Activated CD4-positive, alpha-beta T cell treated with anti-CD3 and anti-CD28 coated beads, Interleukin-2, amount 50 U/mL, for 24 hours (primary cell): ENCODE measurements at regions not wholly inside any gene's neighbourhood (a gene's known extent, or its start where the extent isn't known, plus 50 kb on each side); places are given as distances from the start of the nearest gene placed in this dataset.

Source experiments
- DNase-seq, 2 donors: peaks; one replicate each; pipeline ENCODE4 v3.0.0-alpha.2; 2020; ENCODE audit warnings: low read depth in 1 of 2, low spot score in 1 of 2

DNA sequence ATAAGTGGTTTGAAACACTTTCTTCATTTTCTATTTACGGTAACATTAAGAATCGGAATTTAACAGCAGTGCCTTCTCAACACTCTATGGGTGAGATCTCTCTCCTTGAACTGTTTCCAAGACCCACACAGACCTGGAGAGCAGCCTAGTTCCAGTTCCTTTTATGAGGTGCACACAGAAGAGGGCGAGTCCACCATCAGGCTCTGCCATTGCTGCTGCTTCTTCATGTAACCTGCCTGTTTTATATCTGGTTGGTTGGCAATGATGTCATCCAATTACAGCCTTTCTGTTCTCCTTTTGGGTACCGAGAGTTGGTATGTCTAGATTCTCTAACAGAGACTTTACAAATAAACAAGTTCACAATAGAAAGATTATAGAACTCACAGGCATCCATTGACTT is 225.7 kb downstream of the UTP18 start:
- no peak for DNase-seq

DNA sequence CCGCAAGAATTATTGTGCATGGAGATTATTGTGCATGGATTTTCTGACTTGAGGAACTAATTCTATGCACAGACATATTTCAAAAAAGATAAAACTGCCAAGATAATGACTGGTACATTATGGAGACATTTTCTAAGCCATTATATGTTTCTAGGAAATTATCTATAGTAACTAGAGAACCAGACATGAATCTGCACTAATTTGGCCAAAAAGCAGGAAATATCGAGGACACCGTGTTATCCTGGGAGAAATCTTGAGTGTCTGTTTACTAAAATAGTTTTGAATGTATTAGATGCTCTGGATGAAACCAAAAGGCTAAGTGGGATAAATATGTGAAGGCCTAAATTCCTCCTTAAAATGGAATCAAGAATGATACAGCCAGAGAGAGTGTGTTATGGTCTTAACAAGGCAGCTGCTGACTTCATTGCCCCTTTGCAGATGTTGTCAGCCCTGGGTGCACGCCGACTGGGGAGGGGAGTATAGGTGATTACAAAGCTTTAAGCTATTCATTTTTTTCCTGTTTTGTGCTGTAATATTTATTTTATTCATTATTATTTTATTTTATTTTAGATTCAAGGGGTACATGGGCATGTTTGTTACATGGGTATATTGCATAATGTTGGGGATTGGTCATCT is 226.7 kb downstream of the UTP18 start:
- no peak for DNase-seq

- peak in 1 of 2 donors; percentile 19 for DNase-seq
Observed at GRCh38 chr17:51487947-51488346, 227.6 kb downstream of the UTP18 start.

GRCh38 chr17:51491416-51491815 is 231.1 kb downstream of the UTP18 start:
- DNase-seq = no peak

GRCh38 chr17:51493206-51493605 is 232.9 kb downstream of the UTP18 start:
- DNase-seq = no peak

DNA sequence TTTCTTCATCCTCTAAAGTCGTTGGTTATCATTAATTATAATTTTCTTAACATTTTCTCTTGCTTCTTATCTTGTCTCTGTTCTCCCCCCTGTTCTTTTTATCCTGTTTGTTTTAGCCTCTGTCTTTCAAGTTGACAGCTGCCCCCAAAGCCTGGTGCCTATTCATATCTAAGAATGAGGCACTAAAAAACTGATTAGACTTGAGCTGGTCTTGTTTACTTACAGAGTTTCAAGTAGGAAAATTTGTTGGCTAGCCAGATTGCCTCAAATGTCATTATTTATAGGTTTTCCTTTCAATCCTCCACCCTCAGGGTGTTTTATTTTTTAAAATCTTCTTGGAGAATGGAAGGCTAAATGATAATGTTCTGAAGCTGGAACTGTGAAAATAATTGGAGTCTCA is 236.0 kb downstream of the UTP18 start:
- no peak for DNase-seq

- no peak for DNase-seq
Observed at GRCh38 chr17:51499897-51500296, 239.6 kb downstream of the UTP18 start.

DNA sequence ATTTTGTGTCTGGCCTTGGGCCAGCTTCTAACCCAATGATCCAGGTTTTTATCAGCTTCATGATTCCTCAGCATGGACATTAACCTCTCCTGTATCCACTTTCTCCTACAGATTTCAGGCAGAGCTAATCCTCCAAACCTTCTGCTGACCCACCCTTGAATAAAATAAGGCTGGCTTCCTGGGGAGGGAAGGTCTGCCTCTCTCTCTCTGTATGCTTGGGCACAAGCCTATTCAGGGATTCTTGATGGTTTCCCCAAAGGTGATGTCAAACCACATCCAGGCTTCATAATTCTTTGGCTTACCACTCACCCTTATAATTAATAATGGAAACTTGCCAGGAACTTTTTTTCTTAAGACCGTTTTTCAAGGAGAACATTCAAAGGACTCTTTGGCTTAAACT is 240.1 kb downstream of the UTP18 start:
- no peak for DNase-seq

GRCh38 chr17:51505450-51505849 is 245.1 kb downstream of the UTP18 start:
- no peak for DNase-seq

DNA sequence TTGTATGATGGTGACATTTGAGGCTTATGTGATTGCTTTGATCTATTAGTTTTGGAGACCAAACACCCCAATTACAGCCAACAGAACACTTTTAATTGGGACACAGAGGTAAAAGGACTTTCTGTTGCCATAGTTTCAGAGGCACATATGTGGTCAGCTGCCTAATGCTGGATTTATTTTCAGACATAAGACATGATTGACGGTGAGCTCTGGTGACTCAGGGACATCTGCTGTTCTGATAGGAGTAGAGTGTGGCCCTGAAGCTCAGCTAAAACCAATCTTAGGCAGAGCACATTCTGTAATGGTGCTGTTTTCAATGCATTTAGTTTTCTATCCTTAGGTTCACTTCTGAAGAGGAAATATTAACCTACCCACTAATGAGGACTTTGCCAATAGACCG is 247.1 kb downstream of the UTP18 start:
- DNase-seq = no peak

DNA sequence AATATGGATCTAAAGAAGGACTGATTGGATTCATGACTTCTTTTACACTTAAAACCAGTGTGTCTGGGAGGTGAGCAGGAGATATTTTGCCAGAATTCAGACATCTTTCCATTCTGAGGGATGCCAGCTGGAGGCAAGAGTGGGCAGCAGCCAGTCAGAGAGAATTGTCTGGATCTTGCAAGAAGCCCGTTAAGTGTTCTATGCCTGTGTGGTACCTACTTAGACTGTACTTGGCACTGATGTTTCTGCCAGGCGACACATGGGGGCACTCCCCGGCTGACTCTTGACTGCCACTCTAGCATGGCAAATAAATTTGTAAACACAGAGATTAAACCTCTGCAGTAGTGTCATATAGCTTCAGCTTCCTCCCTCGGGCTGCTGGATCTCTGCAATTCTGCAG is 247.7 kb downstream of the UTP18 start:
- DNase-seq = no peak

DNA sequence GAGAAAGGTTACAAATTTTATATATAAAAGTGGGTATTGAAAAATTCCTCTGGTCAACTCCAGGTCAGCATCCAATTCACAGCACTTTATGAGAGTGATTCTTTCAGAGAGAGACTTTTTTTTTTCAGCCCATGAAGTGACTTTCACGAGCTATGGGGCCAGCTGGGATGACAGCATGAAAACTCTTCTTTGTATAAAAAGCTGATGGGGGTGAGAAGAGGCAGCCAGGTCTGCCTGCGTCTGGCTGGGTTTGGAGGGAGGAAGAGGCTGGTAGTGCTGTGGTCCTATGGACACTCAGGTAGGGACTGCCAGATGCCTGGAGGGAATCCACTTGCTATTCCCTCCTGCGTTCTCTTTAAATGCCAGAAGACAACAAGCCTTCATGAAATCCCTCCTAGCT is 250.6 kb downstream of the UTP18 start:
- DNase-seq = no peak

DNA sequence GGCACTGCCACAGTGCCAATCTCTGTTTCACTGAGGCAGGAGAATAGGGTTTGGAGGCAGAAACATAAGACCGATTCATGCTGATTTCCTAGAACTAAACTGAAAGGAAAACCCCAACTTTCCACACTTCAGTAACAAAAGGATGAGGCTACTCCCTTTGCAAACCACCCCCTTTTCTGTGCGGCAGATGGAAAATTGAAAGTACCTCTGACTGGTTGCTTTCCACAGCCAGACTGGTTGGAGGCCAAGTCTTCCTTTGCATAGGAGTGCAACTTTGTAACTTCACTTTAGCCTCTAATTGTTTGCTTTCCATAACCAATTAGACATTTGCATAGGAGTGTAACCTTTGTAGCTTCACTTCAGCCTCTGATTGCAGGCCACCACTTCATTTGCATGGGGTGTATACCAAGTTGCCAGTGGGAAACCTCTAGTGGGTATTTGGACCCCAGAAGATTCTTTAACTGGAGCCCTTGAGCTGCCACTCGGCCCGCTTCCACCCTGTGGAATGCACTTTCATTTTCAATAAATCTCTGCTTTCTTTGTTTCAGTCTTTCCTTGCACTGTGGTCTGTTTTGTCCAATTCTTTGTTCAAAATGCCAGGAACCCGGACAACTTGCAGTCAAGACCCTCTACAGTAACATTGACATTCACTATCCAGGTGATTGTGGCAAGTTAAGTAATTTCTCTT is 252.0 kb downstream of the UTP18 start:
- DNase-seq = no peak

DNA sequence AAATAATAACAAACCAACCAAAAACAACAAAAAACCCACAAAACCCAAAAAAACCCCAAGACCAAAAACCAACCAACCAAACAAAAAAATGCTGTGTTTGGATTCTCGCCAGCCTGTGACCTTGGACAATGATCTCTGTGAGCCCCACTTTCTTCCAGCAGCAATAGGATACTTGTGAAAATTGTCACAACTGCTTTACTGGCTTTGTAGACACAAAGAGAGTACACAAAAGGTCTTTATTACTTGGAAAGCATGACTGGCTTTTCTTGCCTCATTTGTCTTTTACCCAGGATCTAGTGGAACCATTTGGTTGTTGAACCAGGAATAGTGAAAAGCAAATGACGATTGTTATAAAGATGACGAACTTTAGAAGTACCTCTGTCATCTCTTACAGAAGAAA is 256.6 kb downstream of the UTP18 start:
- DNase-seq = no peak

DNA sequence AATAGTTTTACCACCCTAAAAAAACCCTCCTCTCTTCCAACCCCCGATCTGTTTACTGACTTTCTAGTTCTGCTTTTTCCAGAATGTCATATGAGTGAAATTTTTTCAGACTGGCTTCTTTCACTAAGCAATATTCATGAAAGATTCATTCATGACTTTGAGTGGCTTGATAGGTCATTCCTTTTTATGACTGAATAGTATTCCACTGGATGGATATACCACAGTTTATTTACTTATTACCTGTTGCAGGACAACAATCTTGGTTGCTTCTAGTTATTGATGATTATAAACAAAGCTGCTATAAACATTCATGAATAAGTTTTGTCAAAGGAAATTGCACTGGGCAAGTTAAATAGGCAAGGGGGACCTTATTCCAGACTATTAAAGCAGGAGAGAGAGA is 264.2 kb downstream of the UTP18 start:
- DNase-seq = no peak

DNA sequence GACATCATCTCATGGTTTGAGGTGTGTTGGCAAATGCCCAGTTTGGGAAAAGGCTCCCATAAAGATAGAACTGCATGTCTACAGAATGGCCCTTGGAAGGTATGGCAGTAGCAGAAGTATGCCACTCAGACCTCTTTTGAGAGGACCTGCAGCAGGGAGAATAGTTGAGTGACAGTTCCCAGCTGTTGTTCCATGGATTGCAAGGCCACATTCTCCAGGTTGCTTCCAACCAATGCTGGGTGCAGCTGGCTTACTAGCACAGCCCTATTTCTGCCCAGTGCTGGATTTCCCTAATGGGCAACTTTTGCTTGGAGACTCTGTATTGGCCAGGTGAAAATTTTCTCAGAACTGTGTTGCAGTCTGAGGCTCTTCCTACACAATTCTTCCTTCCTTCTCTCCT is 266.2 kb downstream of the UTP18 start:
- no peak for DNase-seq

DNA sequence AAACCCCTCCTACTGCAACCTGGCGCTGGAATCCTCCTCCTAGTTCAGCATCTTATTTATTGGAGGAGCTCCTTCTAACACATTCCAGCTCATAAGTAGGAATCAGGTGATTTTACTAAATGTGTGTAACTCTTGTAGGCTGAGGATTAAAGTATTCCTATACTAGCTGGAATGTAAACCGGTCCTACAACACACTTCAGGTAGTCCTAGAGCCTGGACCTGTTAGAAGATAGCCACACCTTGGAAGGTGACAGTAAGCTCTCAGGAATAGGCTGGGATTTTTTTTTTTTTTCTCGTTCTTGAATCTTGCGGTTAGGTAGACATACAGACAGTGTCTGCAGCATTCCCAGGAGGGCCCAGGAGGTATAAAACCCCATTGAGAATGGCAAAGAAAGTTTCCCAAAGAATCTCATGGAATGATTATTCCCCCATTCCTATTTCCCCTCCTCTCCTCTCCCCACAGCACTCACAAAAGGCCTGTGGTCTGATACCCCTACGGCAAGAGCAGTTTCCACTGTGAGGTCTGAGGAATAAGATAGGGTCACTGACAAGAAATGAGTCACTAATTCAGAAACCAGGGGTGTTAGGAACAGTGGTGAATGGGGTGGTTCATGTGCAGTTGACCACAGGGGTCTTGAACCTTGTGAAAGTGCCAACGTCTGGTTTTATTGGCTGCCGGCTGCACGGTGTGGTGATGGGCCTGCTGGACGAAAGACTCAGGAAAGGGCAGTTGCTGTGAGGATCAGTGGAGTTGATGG is 267.1 kb downstream of the UTP18 start:
- no peak for DNase-seq

DNA sequence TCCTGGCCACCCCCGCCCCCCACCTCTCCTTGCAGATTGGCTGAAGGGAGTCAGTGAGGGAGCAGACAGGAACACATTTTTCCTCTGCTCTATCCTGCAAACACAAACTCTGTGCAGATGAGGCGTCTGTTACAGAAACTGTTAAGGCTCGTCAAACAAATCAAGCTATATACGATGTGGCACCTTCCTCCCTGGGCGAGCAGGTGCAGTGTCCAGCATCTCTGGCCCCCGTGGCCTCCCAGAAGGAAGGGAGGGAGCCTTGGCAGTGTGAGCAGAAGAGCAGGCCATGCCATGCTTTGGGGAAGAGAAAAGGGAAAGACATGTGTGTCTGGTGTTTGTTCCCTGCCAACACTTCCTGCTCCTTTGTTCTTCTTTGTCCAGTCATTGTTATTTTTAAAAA is 267.8 kb downstream of the UTP18 start:
- DNase-seq = no peak

- no peak for DNase-seq
Observed at GRCh38 chr17:51533219-51533618, 272.9 kb downstream of the UTP18 start.

DNA sequence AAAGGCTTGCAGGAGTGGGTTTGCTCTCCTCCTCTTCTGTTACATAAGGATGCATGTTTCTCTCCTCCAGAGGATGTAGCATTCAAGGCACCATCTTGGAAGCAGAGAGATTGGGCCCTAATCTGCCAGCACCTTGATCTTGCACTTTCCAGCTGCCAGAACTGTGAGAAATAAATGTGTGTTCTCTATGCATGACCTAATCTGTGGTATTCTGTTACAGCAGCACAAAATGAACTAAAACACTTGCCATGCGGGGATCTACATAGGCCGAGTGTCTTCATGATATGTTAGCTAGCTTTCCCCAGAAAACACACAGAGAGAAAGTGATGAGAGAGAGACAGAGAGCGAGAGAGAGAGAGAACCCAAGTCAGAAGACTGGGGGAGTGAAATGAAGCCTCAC is 273.5 kb downstream of the UTP18 start:
- no peak for DNase-seq

DNA sequence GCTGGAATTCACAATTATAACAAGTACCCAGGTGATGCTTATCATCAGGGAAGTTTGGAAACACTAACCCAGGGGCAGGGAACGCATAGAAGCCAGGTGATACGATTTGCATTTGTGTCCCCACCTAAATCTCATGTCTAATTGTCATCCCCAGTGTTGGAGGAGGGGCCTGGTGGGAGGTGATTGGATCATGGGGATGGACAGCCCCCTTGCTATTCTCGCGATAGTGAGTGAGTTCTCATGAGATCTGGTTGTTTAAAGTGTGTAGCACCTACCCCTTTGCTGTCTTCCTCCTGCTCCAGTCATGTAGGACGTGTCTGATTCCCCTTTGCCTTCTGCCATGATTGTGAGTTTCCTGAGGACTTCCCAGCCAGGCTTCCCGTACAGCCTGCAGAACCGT is 276.3 kb downstream of the UTP18 start:
- DNase-seq = no peak

GRCh38 chr17:51537996-51538550 is 277.7 kb downstream of the UTP18 start:
- DNase-seq = no peak
